Myocyte (in vitro differentiated cells): ENCODE measurements at regions not wholly inside any gene's neighbourhood (a gene's known extent, or its start where the extent isn't known, plus 50 kb on each side); places are given as distances from the start of the nearest gene placed in this dataset.

ENCODE experiments used
- DNase-seq: peaks from one replicate; pipeline ENCODE4 v3.0.0-alpha.2; 2012; ENCODE audit warnings: low read depth

GRCh38 chr1:240029418-240029817 lies 62.3 kb upstream of the FMN2 start:
- DNase-seq, result no peak

GRCh38 chr1:240030236-240030635 lies 61.4 kb upstream of the FMN2 start:
- DNase-seq, result no peak

- DNase-seq, result peak; percentile 89
Measured at GRCh38 chr1:240031009-240031408, 60.7 kb upstream of the FMN2 start.

- peak; percentile 35 for DNase-seq
Measured at GRCh38 chr1:240031414-240031813, 60.3 kb upstream of the FMN2 start.

- no peak for DNase-seq
Measured at GRCh38 chr1:240033406-240033805, 58.3 kb upstream of the FMN2 start.

GRCh38 chr1:240036526-240036925 lies 55.2 kb upstream of the FMN2 start:
- no peak for DNase-seq
